ENCODE measurements at regions not wholly inside any gene's neighbourhood (a gene's known extent, or its start where the extent isn't known, plus 50 kb on each side); places are given as distances from the start of the nearest gene placed in this dataset.

GRCh38 chr5:15233566-15233965 is 266.4 kb upstream of the FBXL7 start:
- H3K36me3 ChIP-seq (ENCODE audit: control insufficient read depth, insufficient read depth, low read length), result no peaks in the 10 kb centered on the region
- no peak overlapping the region for H3K4me3 ChIP-seq (ENCODE audit: low read depth, low read length)
- peaks cover 5% of the 10 kb centered on the region for H3K4me1 ChIP-seq (ENCODE audit: control insufficient read depth, insufficient read depth, low read length)
- H3K9ac ChIP-seq (ENCODE audit: low read depth, low read length), result no peak overlapping the region
- no peaks in the 10 kb centered on the region for H3K9me3 ChIP-seq (ENCODE audit: control insufficient read depth, insufficient read depth, low read length)
- no peaks in the 10 kb centered on the region for H3K27me3 ChIP-seq (ENCODE audit: control insufficient read depth, insufficient read depth, low read length)

GRCh38 chr5:15222156-15222555 is 277.8 kb upstream of the FBXL7 start:
- H3K4me1 ChIP-seq (ENCODE audit: control insufficient read depth, insufficient read depth, low read length), result no peaks in the 10 kb centered on the region
- H3K9me3 ChIP-seq (ENCODE audit: control insufficient read depth, insufficient read depth, low read length), result no peaks in the 10 kb centered on the region
- H3K9ac ChIP-seq (ENCODE audit: low read depth, low read length), result no peak overlapping the region
- no peaks in the 10 kb centered on the region for H3K27me3 ChIP-seq (ENCODE audit: control insufficient read depth, insufficient read depth, low read length)
- H3K36me3 ChIP-seq (ENCODE audit: control insufficient read depth, insufficient read depth, low read length), result no peaks in the 10 kb centered on the region
- no peak overlapping the region for H3K4me3 ChIP-seq (ENCODE audit: low read depth, low read length)

- no peak overlapping the region for H3K9ac ChIP-seq (ENCODE audit: low read depth, low read length)
- no peaks in the 10 kb centered on the region for H3K4me1 ChIP-seq (ENCODE audit: control insufficient read depth, insufficient read depth, low read length)
- H3K4me3 ChIP-seq (ENCODE audit: low read depth, low read length), result no peak overlapping the region
- H3K27me3 ChIP-seq (ENCODE audit: control insufficient read depth, insufficient read depth, low read length), result no peaks in the 10 kb centered on the region
- no peaks in the 10 kb centered on the region for H3K36me3 ChIP-seq (ENCODE audit: control insufficient read depth, insufficient read depth, low read length)
- no peaks in the 10 kb centered on the region for H3K9me3 ChIP-seq (ENCODE audit: control insufficient read depth, insufficient read depth, low read length)
Observed at GRCh38 chr5:15220642-15221173, 279.3 kb upstream of the FBXL7 start.

- Histone ChIP-seq H3K4me1 (ENCODE audit: control insufficient read depth, insufficient read depth, low read length) (no peaks in the 10 kb centered on the region), H3K9me3 (ENCODE audit: control insufficient read depth, insufficient read depth, low read length) (no peaks in the 10 kb centered on the region), H3K27me3 (ENCODE audit: control insufficient read depth, insufficient read depth, low read length) (no peaks in the 10 kb centered on the region), H3K4me3 (ENCODE audit: low read depth, low read length) (no peak overlapping the region), H3K9ac (ENCODE audit: low read depth, low read length) (no peak overlapping the region), H3K36me3 (ENCODE audit: control insufficient read depth, insufficient read depth, low read length) (no peaks in the 10 kb centered on the region)
Observed at GRCh38 chr5:15215056-15215455, 284.9 kb upstream of the FBXL7 start.

- Histone ChIP-seq H3K4me3 (ENCODE audit: low read depth, low read length) (no peak overlapping the region), H3K36me3 (ENCODE audit: control insufficient read depth, insufficient read depth, low read length) (no peaks in the 10 kb centered on the region), H3K27me3 (ENCODE audit: control insufficient read depth, insufficient read depth, low read length) (no peaks in the 10 kb centered on the region), H3K4me1 (ENCODE audit: control insufficient read depth, insufficient read depth, low read length) (no peaks in the 10 kb centered on the region), H3K9me3 (ENCODE audit: control insufficient read depth, insufficient read depth, low read length) (no peaks in the 10 kb centered on the region), H3K9ac (ENCODE audit: low read depth, low read length) (no peak overlapping the region)
Observed at GRCh38 chr5:15214010-15214409, 286.0 kb upstream of the FBXL7 start.

- Histone ChIP-seq H3K27me3 (ENCODE audit: control insufficient read depth, insufficient read depth, low read length) (peaks cover 1% of the 10 kb centered on the region), H3K4me1 (ENCODE audit: control insufficient read depth, insufficient read depth, low read length) (no peaks in the 10 kb centered on the region), H3K4me3 (ENCODE audit: low read depth, low read length) (no peak overlapping the region), H3K9me3 (ENCODE audit: control insufficient read depth, insufficient read depth, low read length) (no peaks in the 10 kb centered on the region), H3K36me3 (ENCODE audit: control insufficient read depth, insufficient read depth, low read length) (no peaks in the 10 kb centered on the region), H3K9ac (ENCODE audit: low read depth, low read length) (no peak overlapping the region)
Observed at GRCh38 chr5:15209053-15209762, 290.8 kb upstream of the FBXL7 start.

GRCh38 chr5:15206133-15206532 is 293.8 kb upstream of the FBXL7 start:
- no peaks in the 10 kb centered on the region for H3K36me3 ChIP-seq (ENCODE audit: control insufficient read depth, insufficient read depth, low read length)
- no peaks in the 10 kb centered on the region for H3K9me3 ChIP-seq (ENCODE audit: control insufficient read depth, insufficient read depth, low read length)
- peaks cover 14% of the 10 kb centered on the region for H3K27me3 ChIP-seq (ENCODE audit: control insufficient read depth, insufficient read depth, low read length)
- no peaks in the 10 kb centered on the region for H3K4me1 ChIP-seq (ENCODE audit: control insufficient read depth, insufficient read depth, low read length)
- H3K9ac ChIP-seq (ENCODE audit: low read depth, low read length), result no peak overlapping the region
- no peak overlapping the region for H3K4me3 ChIP-seq (ENCODE audit: low read depth, low read length)

GRCh38 chr5:15203376-15203775 is 296.6 kb upstream of the FBXL7 start:
- H3K4me1 ChIP-seq (ENCODE audit: control insufficient read depth, insufficient read depth, low read length), result no peaks in the 10 kb centered on the region
- H3K4me3 ChIP-seq (ENCODE audit: low read depth, low read length), result no peak overlapping the region
- H3K9ac ChIP-seq (ENCODE audit: low read depth, low read length), result no peak overlapping the region
- H3K36me3 ChIP-seq (ENCODE audit: control insufficient read depth, insufficient read depth, low read length), result no peaks in the 10 kb centered on the region
- H3K9me3 ChIP-seq (ENCODE audit: control insufficient read depth, insufficient read depth, low read length), result no peaks in the 10 kb centered on the region
- peaks cover 17% of the 10 kb centered on the region for H3K27me3 ChIP-seq (ENCODE audit: control insufficient read depth, insufficient read depth, low read length)

- Histone ChIP-seq H3K27me3 (ENCODE audit: control insufficient read depth, insufficient read depth, low read length) (no peaks in the 10 kb centered on the region), H3K4me1 (ENCODE audit: control insufficient read depth, insufficient read depth, low read length) (no peaks in the 10 kb centered on the region), H3K9ac (ENCODE audit: low read depth, low read length) (no peak overlapping the region), H3K4me3 (ENCODE audit: low read depth, low read length) (no peak overlapping the region), H3K36me3 (ENCODE audit: control insufficient read depth, insufficient read depth, low read length) (no peaks in the 10 kb centered on the region), H3K9me3 (ENCODE audit: control insufficient read depth, insufficient read depth, low read length) (no peaks in the 10 kb centered on the region)
Observed at GRCh38 chr5:15191012-15191411, 309.0 kb upstream of the FBXL7 start.

- Histone ChIP-seq H3K36me3 (ENCODE audit: control insufficient read depth, insufficient read depth, low read length) (no peaks in the 10 kb centered on the region), H3K9ac (ENCODE audit: low read depth, low read length) (no peak overlapping the region), H3K4me3 (ENCODE audit: low read depth, low read length) (no peak overlapping the region), H3K27me3 (ENCODE audit: control insufficient read depth, insufficient read depth, low read length) (no peaks in the 10 kb centered on the region), H3K9me3 (ENCODE audit: control insufficient read depth, insufficient read depth, low read length) (no peaks in the 10 kb centered on the region), H3K4me1 (ENCODE audit: control insufficient read depth, insufficient read depth, low read length) (no peaks in the 10 kb centered on the region)
Observed at GRCh38 chr5:15183520-15183919, 311.9 kb upstream of the ANKH start.

- H3K36me3 ChIP-seq (ENCODE audit: control insufficient read depth, insufficient read depth, low read length), result no peaks in the 10 kb centered on the region
- H3K27me3 ChIP-seq (ENCODE audit: control insufficient read depth, insufficient read depth, low read length), result no peaks in the 10 kb centered on the region
- H3K9me3 ChIP-seq (ENCODE audit: control insufficient read depth, insufficient read depth, low read length), result no peaks in the 10 kb centered on the region
- H3K4me1 ChIP-seq (ENCODE audit: control insufficient read depth, insufficient read depth, low read length), result no peaks in the 10 kb centered on the region
- no peak overlapping the region for H3K9ac ChIP-seq (ENCODE audit: low read depth, low read length)
- H3K4me3 ChIP-seq (ENCODE audit: low read depth, low read length), result no peak overlapping the region
Observed at GRCh38 chr5:15170173-15170572, 298.6 kb upstream of the ANKH start.

- Histone ChIP-seq H3K9me3 (ENCODE audit: control insufficient read depth, insufficient read depth, low read length) (no peaks in the 10 kb centered on the region), H3K36me3 (ENCODE audit: control insufficient read depth, insufficient read depth, low read length) (no peaks in the 10 kb centered on the region)
Observed at GRCh38 chr5:15168358-15168757, 296.8 kb upstream of the ANKH start.

More at GRCh38 chr5:15168358-15168757, 296.8 kb upstream of the ANKH start:
- H3K4me1 ChIP-seq (ENCODE audit: control insufficient read depth, insufficient read depth, low read length), result no peaks in the 10 kb centered on the region
- no peaks in the 10 kb centered on the region for H3K27me3 ChIP-seq (ENCODE audit: control insufficient read depth, insufficient read depth, low read length)
- H3K9ac ChIP-seq (ENCODE audit: low read depth, low read length), result no peak overlapping the region
- H3K4me3 ChIP-seq (ENCODE audit: low read depth, low read length), result no peak overlapping the region

Data from iPS-15b (cell line).